HepG2 (cell line): ENCODE measurements at regions not wholly inside any gene's neighbourhood (a gene's known extent, or its start where the extent isn't known, plus 50 kb on each side); places are given as distances from the start of the nearest gene placed in this dataset.

Experiments used
- ATAC-seq: fragments of 200-7000 bp; cut with Tn5 transposase; 3 replicates; pipeline ENCODE4 v1.9.1; 2020; ENCODE audit warnings: mild to moderate bottlenecking, moderate library complexity
- BruUV-seq: library from RNA; stranded (reverse); fragments of 400-500 nt; replicated peaks from 2 replicates; lab custom pipeline; 2021; lab: Mats Ljungman, UMichigan
- CTCF ChIA-PET: fragments of 300-600 bp; formaldehyde crosslinking; extraction: SDS; loops from one replicate; lab custom pipeline; 2021; ENCODE audit warnings: low total read pairs, inconsistent platforms, low intra/inter-chr PET ratio; lab: Yijun Ruan, JAX
- POLR2A ChIA-PET: fragments of 350-600 bp; sonication (Branson Sonifier 250); formaldehyde crosslinking; loops from one replicate; lab custom pipeline; 2020; ENCODE audit warnings: antibody characterized with exemption, inconsistent platforms; lab: Yijun Ruan, JAX
- DNase-seq: peaks from one replicate; pipeline ENCODE4 v3.0.0-alpha.2; 2015; ENCODE audit warnings: low spot score
- FAIRE-seq: peaks from 3 replicates; lab custom pipeline; 2011; peaks lifted over from hg19 to GRCh38; lab: Jason Lieb, UNC
- H2AFZ ChIP-seq: one replicate; pipeline ENCODE4 v1.6.1; 2011; ENCODE audit warnings: low read length, inconsistent platforms
- H3K27ac ChIP-seq: fragments of 300-600 bp; 3 replicates; pipeline ENCODE4 v1.8.0; 2011; ENCODE audit warnings: mixed run types, mild to moderate bottlenecking, mixed read lengths, low read length, inconsistent platforms; ENCODE audit not compliant: insufficient read depth; ENCODE audit errors: extremely low read length
- H3K27me3 ChIP-seq, 2 experiments: fragments of 200-600 bp in 1 of 2; 2 replicates in 1 of 2; 3 replicates in 1 of 2; pipeline versions ENCODE4 v1.6.0 to v1.8.0; 2011; ENCODE audit warnings: low read length in 2 of 2, mild to moderate bottlenecking in 2 of 2, moderate library complexity in 2 of 2, inconsistent platforms in 1 of 2; ENCODE audit not compliant: insufficient read depth in 2 of 2, control insufficient read depth in 1 of 2
- H3K36me3 ChIP-seq, 2 experiments: fragments of 200-600 bp in 1 of 2; replicated peaks in 1 of 2; 2 replicates in 1 of 2; 3 replicates in 1 of 2; pipeline versions ENCODE4 v1.5.1 to v1.8.0; 2011; ENCODE audit warnings: low read length in 2 of 2, inconsistent platforms in 1 of 2; ENCODE audit not compliant: insufficient read depth in 2 of 2, control insufficient read depth in 1 of 2
- H3K4me1 ChIP-seq: 2 replicates; pipeline ENCODE4 v1.5.1; 2012; ENCODE audit warnings: low read length, inconsistent platforms; ENCODE audit not compliant: insufficient read depth
- H3K4me2 ChIP-seq: 2 replicates; pipeline ENCODE4 v1.6.0; 2011; ENCODE audit warnings: low read depth, low read length, inconsistent platforms
- H3K4me3 ChIP-seq, 3 experiments: fragments of 200-600 bp in 1 of 3; sonication (generic), shearing (Covaris generic) in 1 of 3; replicated peaks in 1 of 3; 2 replicates each; pipeline ENCODE4 v1.5.1; 2011 to 2016; ENCODE audit warnings: low read length in 3 of 3, inconsistent platforms in 2 of 3, low read depth in 2 of 3, mild to moderate bottlenecking in 2 of 3, control low read depth in 1 of 3, mixed read lengths in 1 of 3; ENCODE audit not compliant: insufficient read depth in 1 of 3
- H3K79me2 ChIP-seq: one replicate; pipeline ENCODE4 v1.6.1; 2011; ENCODE audit warnings: low read length, inconsistent platforms; ENCODE audit not compliant: insufficient read depth
- H3K9ac ChIP-seq: 2 replicates; pipeline ENCODE4 v1.6.0; 2011; ENCODE audit warnings: mild to moderate bottlenecking, low read depth, low read length, inconsistent platforms; ENCODE audit not compliant: insufficient read depth
- H3K9me3 ChIP-seq: 2 replicates; pipeline ENCODE4 v1.5.1; 2012; ENCODE audit warnings: mild to moderate bottlenecking, low read length
- H4K20me1 ChIP-seq: 2 replicates; pipeline ENCODE4 v1.6.0; 2011; ENCODE audit warnings: inconsistent platforms, mild to moderate bottlenecking, low read length, moderate library complexity; ENCODE audit not compliant: insufficient read depth
- ARNT ChIP-seq: fragments of 450-650 bp; IDR thresholded peaks from 2 replicates; pipeline ENCODE4 v1.6.1; 2017
- CHD4 ChIP-seq: fragments of 200-600 bp; sonication (generic); IDR thresholded peaks from 2 replicates; pipeline ENCODE4 v1.7.0; 2017; ENCODE audit warnings: mild to moderate bottlenecking, low read length, borderline replicate concordance
- ELF1 ChIP-seq: sonication (generic); formaldehyde crosslinking; IDR thresholded peaks from 2 replicates; pipeline ENCODE4 v1.4.0; 2020; ENCODE audit warnings: missing genetic modification reagents
- HOXA7 ChIP-seq: sonication (generic); formaldehyde crosslinking; IDR thresholded peaks from 2 replicates; pipeline ENCODE4 v1.8.1; 2022; ENCODE audit warnings: mild to moderate bottlenecking, missing genetic modification reagents, moderate library complexity
- MED8 ChIP-seq: sonication (generic); formaldehyde crosslinking; IDR thresholded peaks from 2 replicates; pipeline ENCODE4 v1.8.1; 2023; ENCODE audit warnings: mild to moderate bottlenecking, missing genetic modification reagents; ENCODE audit not compliant: insufficient replicate concordance
- NR2F6 ChIP-seq, 2 experiments: IDR thresholded peaks; 2 replicates each; pipeline ENCODE4 v1.6.1; 2016; ENCODE audit warnings: antibody characterized with exemption in 1 of 2, mild to moderate bottlenecking in 1 of 2
- PRPF4 ChIP-seq: fragments of 200-400 bp; formaldehyde crosslinking; IDR thresholded peaks from 2 replicates; pipeline ENCODE4 v1.6.1; 2016; ENCODE audit warnings: low read length, low read depth; ENCODE audit not compliant: poor library complexity, severe bottlenecking
- SSRP1 ChIP-seq: IDR thresholded peaks from 2 replicates; pipeline ENCODE4 v1.6.1; 2016; ENCODE audit warnings: control low read depth
- TEAD2 ChIP-seq: sonication (generic); formaldehyde crosslinking; IDR thresholded peaks from 2 replicates; pipeline ENCODE4 v1.9.0; 2021; ENCODE audit warnings: missing genetic modification reagents
- TRIM24 ChIP-seq: sonication (generic); formaldehyde crosslinking; IDR thresholded peaks from 2 replicates; pipeline ENCODE4 v1.8.0; 2022; ENCODE audit warnings: mild to moderate bottlenecking, missing genetic modification reagents
- U2AF1 ChIP-seq: fragments of 200-400 bp; formaldehyde crosslinking; optimal IDR thresholded peaks from 2 replicates; pipeline ENCODE3; 2017; ENCODE audit warnings: mild to moderate bottlenecking, low read depth, low read length
- ZFYVE20 ChIP-seq: sonication (generic); formaldehyde crosslinking; IDR thresholded peaks from 2 replicates; pipeline ENCODE4 v1.8.0; 2023; ENCODE audit warnings: low read depth, mild to moderate bottlenecking, moderate library complexity, missing genetic modification reagents, borderline replicate concordance
- ZNF224 ChIP-seq: sonication (generic); formaldehyde crosslinking; IDR thresholded peaks from 2 replicates; pipeline ENCODE4 v1.5.0; 2020; ENCODE audit warnings: mild to moderate bottlenecking, missing genetic modification reagents
- ZNF652 ChIP-seq: IDR thresholded peaks from 2 replicates; pipeline ENCODE4 v1.6.1; 2016; ENCODE audit warnings: low read depth, borderline replicate concordance
- ZNF766 ChIP-seq: sonication (generic); formaldehyde crosslinking; IDR thresholded peaks from 2 replicates; pipeline ENCODE4 v1.5.0; 2020; ENCODE audit warnings: missing genetic modification reagents, borderline replicate concordance
- ZSCAN30 ChIP-seq: sonication (generic); formaldehyde crosslinking; IDR thresholded peaks from 2 replicates; pipeline ENCODE4 v1.5.0; 2020; ENCODE audit warnings: mild to moderate bottlenecking, missing genetic modification reagents
- WGBS: methylation state at CpG from one replicate; pipeline ENCODE4 v1.1.6; 2017; ENCODE audit warnings: low lambda C conversion rate; 5-methylcytosine and 5-hydroxymethylcytosine counted together
- in situ Hi-C: cut with HindIII; loops from 2 replicates; pipeline ENCODE4 v1.10.0; 2017; ENCODE audit warnings: low pct_unique_long_range_greater_than_20kb; ENCODE audit not compliant: extremely low pct_ligation_motif_present
- intact Hi-C: fragments of 100-400 bp; cut with micrococcal nuclease; formaldehyde crosslinking; loops from one replicate; pipeline ENCODE4 v1.10.0; 2022; ENCODE audit not compliant: unreplicated experiment
- TF ChIP-seq, protein P1 (sequence below): sonication (generic); formaldehyde crosslinking; conservative IDR thresholded peaks from 2 replicates; pipeline ENCODE4 v1.8.0; 2022; ENCODE audit warnings: missing genetic modification reagents
- TF ChIP-seq, protein P2 (sequence below): sonication (generic); formaldehyde crosslinking; IDR thresholded peaks from 2 replicates; pipeline ENCODE4 v1.5.0; 2020; ENCODE audit warnings: missing genetic modification reagents, mild to moderate bottlenecking, borderline replicate concordance
- TF ChIP-seq, protein P3 (sequence below): sonication (generic); formaldehyde crosslinking; IDR thresholded peaks from 2 replicates; pipeline ENCODE4 v1.8.1; 2023; ENCODE audit warnings: mild to moderate bottlenecking, inconsistent platforms, moderate library complexity, missing genetic modification reagents, borderline replicate concordance

DNA sequence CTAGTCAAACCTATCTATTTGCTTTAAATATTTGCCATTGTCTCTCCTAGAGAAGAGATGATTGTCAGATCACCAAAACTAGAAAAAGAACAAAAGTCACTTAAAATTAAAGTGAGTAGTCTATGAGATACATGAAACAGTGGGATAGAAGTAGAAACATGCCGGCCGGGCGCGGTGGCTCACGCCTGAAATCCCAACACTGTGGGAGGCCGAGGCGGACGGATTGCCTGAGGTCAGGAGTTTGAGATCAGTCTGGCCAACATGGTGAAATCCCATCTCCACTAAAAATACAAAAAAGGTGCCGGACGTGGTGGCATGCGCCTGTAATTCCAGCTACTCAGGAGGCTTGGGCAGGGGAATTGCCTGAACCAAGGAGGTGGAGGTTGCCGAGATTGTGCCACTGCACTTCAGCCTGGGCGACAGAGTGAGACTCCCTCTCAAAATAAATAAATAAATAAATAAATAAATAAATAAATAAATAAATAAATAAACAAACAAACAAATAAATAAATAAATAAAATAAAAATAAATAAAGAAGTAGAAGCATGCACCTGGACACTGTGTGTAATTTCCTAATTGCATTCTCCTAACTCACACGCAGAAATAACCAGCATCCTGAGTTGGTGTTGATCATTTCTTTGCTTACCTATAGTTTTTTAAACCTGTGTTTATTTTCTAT is 299.5 kb downstream of the PDHA2 start (continued):
- no peak for TF ChIP-seq TEAD2 (CRISPR knock-in tag)
- TF ChIP-seq, protein P1, sequence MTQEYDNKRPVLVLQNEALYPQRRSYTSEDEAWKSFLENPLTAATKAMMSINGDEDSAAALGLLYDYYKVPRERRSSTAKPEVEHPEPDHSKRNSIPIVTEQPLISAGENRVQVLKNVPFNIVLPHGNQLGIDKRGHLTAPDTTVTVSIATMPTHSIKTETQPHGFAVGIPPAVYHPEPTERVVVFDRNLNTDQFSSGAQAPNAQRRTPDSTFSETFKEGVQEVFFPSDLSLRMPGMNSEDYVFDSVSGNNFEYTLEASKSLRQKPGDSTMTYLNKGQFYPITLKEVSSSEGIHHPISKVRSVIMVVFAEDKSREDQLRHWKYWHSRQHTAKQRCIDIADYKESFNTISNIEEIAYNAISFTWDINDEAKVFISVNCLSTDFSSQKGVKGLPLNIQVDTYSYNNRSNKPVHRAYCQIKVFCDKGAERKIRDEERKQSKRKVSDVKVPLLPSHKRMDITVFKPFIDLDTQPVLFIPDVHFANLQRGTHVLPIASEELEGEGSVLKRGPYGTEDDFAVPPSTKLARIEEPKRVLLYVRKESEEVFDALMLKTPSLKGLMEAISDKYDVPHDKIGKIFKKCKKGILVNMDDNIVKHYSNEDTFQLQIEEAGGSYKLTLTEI (CRISPR knock-in tag) = no peak
- TF ChIP-seq, protein P2, sequence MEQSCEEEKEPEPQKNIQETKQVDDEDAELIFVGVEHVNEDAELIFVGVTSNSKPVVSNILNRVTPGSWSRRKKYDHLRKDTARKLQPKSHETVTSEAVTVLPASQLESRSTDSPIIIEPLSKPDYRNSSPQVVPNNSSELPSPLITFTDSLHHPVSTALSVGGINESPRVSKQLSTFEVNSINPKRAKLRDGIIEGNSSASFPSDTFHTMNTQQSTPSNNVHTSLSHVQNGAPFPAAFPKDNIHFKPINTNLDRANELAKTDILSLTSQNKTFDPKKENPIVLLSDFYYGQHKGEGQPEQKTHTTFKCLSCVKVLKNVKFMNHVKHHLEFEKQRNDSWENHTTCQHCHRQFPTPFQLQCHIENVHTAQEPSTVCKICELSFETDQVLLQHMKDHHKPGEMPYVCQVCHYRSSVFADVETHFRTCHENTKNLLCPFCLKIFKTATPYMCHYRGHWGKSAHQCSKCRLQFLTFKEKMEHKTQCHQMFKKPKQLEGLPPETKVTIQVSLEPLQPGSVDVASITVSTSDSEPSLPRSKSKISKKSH (CRISPR knock-in tag) = no peak
- TF ChIP-seq MED8 = no peak
- TF ChIP-seq ZNF652 (CRISPR knock-in tag) = no peak
- no peak for TF ChIP-seq ZFYVE20
- TF ChIP-seq, all 625 proteins: peak for 0

DNA sequence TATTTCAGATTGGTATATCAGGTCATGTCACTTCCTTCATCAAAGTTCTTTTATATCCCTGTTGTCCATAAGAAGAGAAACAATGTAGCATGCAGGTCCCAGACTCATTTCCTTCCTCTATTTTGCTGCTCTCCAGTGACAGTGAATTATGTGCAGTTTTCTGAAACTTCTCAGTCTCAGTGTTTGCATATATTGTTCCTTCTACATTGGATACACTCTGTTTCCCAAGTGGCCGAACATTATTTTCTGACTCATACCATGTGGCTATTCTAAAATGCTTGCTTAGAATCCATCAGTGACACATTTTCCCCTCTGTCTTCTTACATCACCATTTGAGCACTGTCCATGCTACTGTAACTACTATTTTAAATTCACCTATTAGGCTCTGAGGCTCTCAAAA is 305.7 kb downstream of the PDHA2 start:
- intact Hi-C loops (no loop called here), in situ Hi-C loops (no loop called here)
- Histone ChIP-seq H3K4me2 (no peak overlapping the region), H3K4me3 (no peak overlapping the region), H3K27me3 (no peaks in the 10 kb centered on the region), H2AFZ (no peak overlapping the region), H3K27ac (no peak overlapping the region), H3K36me3 (no peaks in the 10 kb centered on the region), H3K79me2 (no peaks in the 10 kb centered on the region), H3K4me1 (no peaks in the 10 kb centered on the region), H3K9ac (no peak overlapping the region), H3K9me3 (no peaks in the 10 kb centered on the region), H4K20me1 (no peaks in the 10 kb centered on the region)
- no peak for ATAC-seq
- BruUV-seq = no TSS peak
- TF ChIP-seq CHD4 (no peak), NR2F6 (IDR thresholded peaks at IDR 0.05) (no peak), NR2F6 (CRISPR knock-in tag; IDR thresholded peaks at IDR 0.05) (no peak), HOXA7 (CRISPR knock-in tag) (no peak), TRIM24 (CRISPR knock-in tag) (no peak), ARNT (no peak), ZNF224 (CRISPR knock-in tag) (no peak), SSRP1 (CRISPR knock-in tag) (no peak), ELF1 (CRISPR knock-in tag) (no peak), ZSCAN30 (CRISPR knock-in tag) (no peak), PRPF4 (no peak), ZNF766 (CRISPR knock-in tag) (no peak), U2AF1 (no peak)
- TF ChIP-seq, protein P3, sequence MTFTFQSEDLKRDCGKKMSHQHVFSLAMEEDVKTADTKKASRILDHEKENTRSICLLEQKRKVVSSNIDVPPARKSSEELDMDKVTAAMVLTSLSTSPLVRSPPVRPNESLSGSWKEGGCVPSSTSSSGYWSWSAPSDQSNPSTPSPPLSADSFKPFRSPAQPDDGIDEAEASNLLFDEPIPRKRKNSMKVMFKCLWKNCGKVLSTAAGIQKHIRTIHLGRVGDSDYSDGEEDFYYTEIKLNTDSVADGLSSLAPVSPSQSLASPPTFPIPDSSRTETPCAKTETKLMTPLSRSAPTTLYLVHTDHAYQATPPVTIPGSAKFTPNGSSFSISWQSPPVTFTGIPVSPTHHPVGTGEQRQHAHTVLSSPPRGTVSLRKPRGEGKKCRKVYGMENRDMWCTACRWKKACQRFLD = no peak
- no peak for DNase-seq
- 0% methylated on average over 1 of the region's 1 CpG for WGBS
- CTCF ChIA-PET = no interaction called here
- no peak for FAIRE-seq
- POLR2A ChIA-PET = no interaction called here
